HG03108 (cell line): ENCODE measurements at regions not wholly inside any gene's neighbourhood (a gene's known extent, or its start where the extent isn't known, plus 50 kb on each side); places are given as distances from the start of the nearest gene placed in this dataset.

Source experiments
- ATAC-seq: cut with Tn5 transposase; IDR thresholded peaks from one replicate; pipeline ENCODE4 v1.9.1; 2021; ENCODE audit warnings: moderate library complexity; ENCODE audit not compliant: unreplicated experiment

DNA sequence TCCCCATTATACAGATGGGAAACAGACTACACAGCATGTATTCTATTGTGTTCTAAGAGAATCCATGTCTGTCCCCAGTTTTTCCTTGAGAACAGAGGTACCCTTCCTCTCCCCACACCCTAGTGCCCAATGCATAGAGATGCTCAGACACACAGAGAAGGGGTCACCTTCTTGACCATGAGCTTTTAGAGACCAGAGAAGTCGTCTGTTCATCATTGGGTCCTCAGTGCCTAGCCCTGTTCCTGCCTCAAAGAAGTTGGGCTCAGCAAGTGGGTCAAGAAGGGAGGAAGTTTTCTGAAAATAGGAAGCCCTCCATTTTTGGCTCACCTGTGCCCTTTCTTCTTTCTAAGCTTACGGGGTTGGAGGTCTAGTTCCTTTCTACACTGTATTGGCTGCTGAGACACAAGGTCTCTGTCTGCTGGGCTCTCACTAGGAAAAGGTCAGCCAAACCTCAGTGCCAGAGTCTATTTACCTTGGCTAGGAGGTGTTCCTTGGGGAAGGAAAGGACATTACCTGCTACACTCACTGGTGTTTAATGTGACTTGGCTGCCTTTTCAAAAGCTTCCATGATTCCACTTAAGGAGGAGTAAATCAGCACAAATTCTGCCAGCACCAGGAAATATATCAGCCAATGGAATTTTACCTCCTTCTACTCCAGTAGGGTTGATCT is 198.5 kb upstream of the PWP1 start:
- ATAC-seq = no peak

- ATAC-seq = no peak
These were observed 196.9 kb upstream of the PWP1 start for GRCh38 chr12:107488666-107489065.

DNA sequence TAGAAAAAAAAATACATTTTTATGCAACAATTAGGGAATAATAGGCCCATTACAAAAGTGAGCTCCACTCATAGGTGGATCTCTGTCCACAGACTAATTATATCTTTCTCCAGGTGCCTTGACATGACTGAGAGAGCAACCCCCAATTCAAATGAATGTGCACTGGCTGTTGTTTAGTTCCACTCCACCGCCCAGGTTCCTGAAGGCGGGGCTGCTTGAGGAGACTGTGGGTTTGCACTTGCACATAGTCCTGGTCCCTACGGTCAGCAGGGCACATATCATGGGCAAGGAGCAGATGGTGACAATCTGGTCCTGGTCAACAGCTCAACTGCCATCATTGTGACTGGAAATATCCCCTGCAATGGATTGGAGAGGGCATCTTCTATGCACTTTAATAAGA is 195.6 kb upstream of the PWP1 start:
- no peak for ATAC-seq

DNA sequence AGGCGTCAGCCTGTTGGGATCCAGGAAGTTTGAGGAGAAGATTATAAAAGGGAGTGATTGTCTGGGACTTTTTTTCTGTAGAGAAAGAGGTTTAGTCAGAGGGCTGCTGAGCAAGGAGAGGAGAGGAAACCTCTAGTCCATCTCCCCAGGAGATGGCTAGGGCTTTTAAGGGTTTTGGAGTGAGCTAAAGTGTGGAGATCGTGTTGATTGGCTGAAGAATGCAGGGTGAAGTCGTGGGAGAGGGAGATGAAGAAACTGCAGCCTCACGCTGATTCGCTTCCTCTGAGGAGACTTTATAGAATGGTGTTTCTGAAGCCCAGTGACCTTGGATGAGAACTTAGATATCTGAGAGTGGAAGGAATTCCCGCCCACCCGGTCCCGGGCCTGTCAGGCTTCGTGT is 193.7 kb upstream of the PWP1 start:
- no peak for ATAC-seq

DNA sequence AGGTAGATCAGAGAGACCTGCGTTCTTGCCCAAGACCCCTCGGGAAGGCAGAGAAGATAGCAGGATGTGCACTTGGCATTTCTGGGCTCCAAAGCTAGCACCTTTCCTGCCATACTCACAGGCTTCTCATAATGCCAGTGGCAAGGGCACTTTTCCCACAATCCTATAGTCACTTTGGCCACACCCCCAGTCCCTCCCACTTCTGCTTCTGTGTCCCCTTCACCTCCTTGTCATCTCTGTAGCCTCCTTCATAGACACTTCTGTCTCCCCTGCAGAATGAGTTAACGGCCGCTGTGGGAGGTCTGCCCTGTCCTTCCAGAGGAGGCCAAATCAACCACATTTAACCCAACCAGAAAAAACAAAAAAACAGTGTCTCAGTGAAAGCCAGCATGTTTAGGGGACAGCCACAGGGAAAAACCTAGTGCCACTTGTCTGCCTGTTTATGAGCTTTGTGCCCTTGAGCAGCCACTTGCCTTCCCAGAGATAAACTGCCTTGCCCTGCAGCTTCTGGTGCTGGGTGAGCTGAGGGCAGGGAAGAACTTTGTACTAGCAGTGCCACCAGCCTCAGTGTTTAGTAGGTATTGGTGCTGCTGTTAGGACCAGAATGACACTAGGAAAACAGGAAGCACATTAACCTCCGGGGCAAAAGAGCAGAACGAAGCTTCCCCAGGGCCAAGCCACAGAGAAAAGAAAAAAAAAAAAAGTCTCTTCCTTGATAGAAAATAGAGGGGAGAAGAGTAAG is 193.0 kb upstream of the PWP1 start:
- ATAC-seq = no peak

- ATAC-seq = no peak
These were observed 192.5 kb upstream of the PWP1 start for GRCh38 chr12:107493135-107493494.

GRCh38 chr12:107493666-107494065 is 191.9 kb upstream of the PWP1 start:
- ATAC-seq = no peak

DNA sequence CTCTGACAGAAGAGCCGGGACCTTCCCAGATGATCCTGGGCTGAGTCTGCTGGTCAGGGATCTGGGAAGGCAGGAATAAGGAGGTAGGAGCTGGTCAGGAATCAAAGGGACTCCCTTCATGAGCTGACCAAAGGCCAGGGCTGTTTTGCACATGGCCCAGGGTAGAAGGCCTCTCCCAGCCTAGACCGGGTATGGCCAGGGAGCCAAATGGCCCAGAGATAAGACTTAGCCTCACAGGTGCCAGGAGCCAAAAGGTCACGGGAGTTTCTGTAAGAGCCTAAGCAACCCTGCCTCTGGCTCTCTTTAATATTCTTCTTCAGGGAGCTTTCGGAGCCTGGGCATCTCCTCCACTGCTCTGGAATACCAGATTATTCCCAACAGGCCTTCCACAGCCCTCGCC is 191.3 kb upstream of the PWP1 start:
- ATAC-seq = no peak

DNA sequence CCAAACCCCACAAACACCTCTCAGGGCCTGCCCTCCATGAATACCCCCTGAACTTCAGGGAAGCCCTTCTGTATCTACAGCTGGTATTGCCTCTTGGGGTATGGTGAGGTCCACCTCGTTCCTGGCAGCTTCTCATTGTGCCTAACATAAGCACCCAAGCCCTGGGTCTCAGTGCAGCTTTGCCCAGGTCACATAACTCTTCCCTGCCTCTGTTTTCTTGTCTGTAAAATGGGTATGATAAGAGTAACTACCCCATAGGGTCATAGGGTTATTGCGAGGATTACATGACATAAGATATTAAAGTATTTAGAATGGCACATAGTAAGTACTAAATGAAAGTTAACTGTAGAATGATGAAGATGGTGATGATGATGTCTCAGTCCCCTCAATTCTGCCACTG is 190.0 kb upstream of the PWP1 start:
- ATAC-seq = no peak

DNA sequence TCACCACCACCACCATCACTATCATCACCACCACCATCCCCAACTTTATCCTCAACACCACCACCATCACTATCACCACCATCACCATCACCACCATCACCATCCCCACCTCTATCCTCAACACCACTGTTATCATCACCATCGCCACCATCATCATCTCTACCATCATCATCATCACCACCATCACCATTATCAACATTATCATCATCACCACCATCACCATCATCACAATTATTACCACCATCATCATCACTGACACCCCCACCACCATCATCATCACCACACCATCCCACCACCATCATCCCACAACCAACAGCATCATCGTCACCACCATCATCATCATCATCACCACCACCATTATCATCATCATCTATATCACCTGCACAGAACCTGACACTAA is 188.4 kb upstream of the PWP1 start:
- ATAC-seq = no peak

DNA sequence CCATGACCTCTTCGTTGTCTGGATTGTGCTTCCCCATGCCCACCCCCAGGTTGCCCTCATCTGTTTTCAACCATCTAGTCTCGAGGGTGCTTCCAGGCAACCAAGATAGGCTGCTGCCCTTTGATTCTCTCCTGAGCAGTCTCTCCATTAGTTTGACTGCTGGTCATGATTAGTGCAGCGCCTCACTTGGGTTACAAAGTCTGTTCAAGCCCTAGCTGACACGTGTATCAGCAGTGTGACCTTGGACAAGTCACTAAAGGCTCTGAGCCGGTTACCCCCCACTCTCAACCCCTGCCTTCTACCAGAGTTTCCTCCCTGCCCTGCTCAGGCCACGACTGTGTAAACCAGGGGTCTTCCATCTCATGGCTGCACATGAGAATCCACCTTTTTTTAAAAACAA is 185.3 kb upstream of the PWP1 start:
- ATAC-seq = no peak

GRCh38 chr12:107501681-107502080 is 183.9 kb upstream of the PWP1 start:
- ATAC-seq = no peak

DNA sequence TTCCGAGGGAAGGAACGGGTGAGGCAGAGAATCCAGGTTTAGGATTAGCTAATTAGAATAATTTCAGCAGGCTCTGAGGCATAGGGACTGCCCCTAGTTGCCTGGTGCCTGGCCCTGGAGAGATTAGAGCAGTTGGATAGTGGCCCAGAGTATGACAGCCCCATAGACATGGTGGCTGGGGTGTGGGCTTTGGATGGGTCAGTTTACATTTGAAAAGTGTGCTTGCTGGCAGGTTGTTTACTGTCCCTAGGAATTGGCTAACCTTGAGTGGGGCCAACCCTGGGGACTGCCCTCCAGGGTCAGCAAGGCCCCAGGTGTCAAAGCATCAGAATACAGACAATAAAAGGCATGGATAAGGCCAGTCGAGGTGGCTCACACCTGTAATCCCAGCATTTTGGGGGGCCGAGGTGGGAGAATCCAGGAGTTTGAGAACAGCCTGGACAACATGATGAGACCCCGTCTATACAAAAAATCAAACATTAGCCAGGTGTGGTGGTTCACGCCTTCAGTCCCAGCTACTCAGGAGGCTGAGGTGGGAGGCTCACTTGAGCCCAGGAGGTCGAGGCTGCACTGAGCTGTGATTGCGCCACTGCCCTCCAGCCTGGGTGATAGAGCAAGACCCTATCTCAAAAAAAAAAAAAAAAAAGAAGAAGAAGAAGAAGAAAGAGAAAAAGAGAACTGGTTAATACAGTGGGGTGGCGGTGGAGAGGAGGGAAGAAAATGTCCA is 182.3 kb upstream of the PWP1 start:
- no peak for ATAC-seq

GRCh38 chr12:107503887-107504885 is 181.4 kb upstream of the PWP1 start:
- ATAC-seq = no peak

- ATAC-seq = no peak
These were observed 176.2 kb upstream of the PWP1 start for GRCh38 chr12:107509421-107509820.

GRCh38 chr12:107510211-107510610 is 175.4 kb upstream of the PWP1 start:
- no peak for ATAC-seq

DNA sequence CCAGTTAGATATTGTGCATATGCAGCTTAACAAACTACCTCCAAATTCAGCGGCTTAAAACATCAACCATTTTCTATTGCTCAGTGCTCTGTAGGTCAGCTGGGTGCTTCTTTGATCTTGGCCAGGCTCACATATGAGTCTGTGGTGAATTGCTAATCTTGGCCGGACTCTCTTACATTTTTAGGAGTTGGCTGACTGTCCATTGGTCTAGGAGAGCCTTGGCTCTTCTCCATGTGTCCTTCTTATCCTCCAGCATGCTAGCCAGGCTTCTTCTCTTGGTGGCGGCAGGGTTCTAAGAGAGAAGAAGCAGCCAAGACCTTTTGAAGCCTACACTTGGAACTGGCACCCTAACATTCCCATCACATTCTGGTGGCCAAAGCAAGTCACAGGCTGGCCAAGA is 174.3 kb upstream of the PWP1 start:
- ATAC-seq = no peak

GRCh38 chr12:107512391-107512790 is 173.2 kb upstream of the PWP1 start:
- no peak for ATAC-seq

- ATAC-seq = no peak
These were observed 172.4 kb upstream of the PWP1 start for GRCh38 chr12:107513184-107513583.

DNA sequence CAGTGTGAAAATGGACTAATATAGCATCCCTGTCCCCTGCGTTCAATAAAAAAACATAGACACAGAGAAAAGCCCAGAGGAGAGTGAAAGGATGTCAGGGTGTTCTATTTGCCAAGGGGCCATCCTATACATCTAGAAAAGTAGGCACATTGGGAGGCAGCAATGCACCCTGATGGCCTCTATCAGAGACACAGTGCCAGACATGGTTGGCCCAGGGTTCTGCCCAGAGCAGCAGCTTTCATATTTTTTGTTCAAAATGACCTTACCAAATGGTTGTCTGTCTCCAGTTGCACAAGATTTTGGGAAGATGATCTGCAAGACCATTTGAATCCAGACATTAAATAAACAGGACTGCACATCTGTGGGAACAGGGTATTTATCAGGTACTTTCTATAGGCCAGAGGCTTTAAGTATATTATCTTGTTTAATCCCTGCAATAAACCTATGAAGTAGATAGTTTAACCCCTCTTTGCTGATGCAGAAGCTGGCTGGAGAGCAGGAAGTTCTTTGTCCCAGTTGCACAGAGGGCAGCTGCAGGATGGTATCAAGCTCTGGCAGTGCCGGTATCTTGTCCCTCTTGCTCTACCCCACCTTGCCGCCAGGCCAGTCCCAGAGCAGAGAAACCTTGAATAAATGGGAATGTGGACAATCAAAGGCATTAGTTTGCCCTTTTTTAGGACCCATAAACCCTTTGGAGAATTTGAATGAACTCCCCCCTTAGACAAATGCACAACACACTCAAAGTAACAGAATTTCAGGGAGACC is 171.8 kb upstream of the PWP1 start:
- ATAC-seq = no peak
